DMS153 (cell line): ENCODE measurements at regions not wholly inside any gene's neighbourhood (a gene's known extent, or its start where the extent isn't known, plus 50 kb on each side); places are given as distances from the start of the nearest gene placed in this dataset.
A peak's percentile ranks its signal among the peaks of the same experiment; 100 is the strongest.

Experiments used
- DNase-seq: peaks from one replicate; lab custom pipeline; 2025; lab: John Stamatoyannopoulos, UW

DNA sequence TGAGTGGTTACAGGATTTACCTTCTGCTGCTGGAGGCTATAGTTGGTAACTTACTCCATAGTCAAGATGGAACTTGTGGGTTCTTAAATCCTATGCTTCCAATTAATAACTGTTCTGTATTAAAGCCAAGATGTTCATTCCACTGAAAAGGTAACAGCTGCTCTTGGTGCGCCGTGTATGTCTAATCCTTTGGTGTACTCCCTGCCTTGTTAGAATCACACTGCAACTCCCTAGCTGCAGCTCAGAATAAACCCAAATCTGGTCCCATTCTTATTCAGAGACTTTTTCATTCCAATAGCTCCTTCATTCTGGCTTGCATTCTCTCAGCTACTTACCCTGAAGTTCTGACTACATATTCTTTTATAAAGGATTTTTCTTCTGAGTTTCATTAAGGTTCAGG, 1355.5 kb downstream of the MAT2B start:
- no peak for DNase-seq

DNA sequence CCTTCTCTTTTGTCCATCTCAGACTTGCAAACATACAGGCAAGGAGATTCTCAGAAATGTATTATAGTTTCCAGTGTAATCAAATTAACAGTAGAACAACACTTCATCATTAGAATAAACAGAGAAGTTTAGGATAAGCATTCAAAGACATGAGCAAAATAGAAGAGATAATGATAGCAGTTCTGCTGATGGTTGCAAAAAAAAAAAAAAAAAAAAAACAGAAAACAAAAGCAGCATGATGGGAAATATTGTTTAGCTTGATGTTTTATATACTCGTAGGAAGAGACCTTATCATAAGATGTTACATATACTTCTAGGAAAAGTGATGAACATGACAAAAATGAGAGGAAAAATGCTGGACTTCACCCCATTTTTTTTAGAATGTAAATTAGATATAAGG, 1356.2 kb downstream of the MAT2B start:
- DNase-seq, result no peak

DNA sequence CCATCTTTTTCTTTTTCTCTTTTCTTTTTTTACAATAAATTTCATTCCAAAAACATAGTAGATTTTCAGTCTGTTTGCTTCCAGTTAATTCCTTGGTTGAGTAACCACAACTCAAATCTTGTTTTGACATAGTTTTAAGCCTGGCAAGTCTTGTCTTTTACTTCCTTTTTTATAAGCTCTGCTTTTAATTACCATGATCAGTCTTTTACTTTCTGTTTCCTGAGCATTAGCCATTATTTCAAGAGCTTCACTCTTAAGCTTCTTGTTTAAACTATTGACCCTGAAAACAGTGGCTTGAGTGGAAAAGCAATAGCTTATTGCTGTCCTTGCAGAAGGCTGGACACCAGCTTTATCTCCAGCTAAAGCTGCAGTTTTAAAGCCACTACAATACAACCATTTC, 1363.3 kb downstream of the MAT2B start:
- no peak for DNase-seq

DNA sequence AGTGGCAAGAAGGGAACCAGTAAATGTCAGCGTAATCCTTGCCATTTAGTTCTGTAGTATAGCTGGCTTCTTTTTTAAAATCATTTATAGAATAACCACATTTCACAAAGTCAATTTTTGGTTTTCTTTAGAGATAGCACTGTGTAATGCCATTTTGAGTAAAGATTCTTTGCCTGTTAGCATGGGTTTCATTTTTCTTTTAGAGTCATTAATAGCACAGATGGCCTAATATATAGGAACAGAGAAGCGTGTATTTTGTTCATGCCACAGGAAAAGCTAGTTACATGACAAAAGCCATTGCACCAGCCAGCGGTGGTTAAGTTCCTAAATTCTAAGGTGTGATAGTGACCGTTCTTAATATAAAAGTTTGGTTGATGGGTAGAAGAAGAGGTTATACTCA, 1363.9 kb downstream of the MAT2B start:
- no peak for DNase-seq

DNA sequence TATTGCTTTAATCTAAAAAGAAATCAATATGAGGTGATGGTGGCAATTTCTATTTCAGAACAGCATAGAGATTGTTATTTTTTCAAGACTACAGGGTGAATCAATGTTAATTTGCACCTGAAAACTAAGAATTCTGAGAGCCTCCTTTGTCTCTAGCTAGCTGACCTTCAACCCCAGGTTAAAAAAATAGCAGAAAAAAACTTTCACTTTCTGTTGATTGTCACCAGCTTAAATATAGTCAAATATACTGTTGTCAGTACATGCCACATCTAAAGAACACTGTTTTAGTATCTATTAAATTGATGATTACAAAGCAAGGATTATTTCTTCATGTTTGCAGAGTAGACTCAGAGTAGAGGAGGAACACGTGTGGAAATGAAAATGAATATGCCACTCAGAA, 1371.4 kb downstream of the MAT2B start:
- DNase-seq, result no peak

DNA sequence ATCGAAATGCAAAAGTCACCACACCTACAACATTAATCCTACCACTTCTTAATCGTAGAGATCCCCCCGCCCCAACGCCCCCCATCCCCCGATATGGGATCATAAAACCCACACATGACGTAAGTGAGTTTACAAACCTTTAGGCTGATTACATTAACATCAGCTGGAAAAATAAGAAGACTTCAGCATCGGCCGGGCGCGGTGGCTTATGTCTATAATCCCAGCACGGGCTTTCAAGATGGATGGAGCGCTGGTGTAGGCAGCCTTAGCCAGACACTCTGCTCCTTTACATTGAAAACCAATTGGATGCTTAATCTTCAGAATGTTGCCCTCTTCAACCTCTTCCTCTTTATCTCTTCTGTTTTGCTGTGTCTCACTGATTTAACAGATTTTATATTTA, 1376.0 kb downstream of the MAT2B start:
- DNase-seq, result no peak

DNA sequence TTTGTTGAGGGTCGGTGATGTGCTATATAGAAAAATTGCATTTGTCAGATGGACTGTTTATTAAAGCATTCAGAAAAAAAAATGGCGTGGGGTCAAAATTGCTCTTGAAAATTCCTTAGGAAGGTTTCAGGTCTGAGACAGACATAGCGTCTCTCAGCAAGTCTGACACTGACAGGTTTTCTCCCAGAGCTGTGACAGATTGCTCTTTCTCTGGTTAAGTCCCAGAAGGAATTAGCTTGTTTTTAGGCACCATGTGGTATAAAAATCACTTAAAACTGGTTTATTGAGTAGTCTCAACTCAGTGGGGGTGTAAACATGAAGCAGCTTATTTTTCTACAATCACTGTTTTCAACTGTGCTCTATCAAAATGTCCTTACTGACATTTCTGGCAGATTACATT, 1379.8 kb downstream of the MAT2B start:
- no peak for DNase-seq

DNA sequence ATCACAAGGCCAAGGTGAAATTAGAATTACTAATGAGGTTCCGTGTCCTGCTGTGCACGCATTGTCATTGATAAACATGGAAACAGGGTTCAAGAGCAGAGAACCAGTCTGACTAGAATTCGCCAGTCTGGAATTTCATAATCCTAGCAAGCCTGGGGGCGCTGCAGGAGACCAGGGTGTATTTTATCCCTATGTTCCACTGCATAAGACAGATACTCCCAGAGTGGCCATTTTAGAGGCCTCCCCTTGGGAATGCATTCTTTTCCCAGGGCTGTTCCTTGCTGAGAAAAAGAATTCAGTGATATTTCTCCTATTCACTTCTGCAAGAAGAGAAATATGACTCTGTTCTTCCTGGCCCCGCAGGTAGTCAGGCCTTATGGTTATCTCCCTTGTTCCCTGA, 1387.7 kb downstream of the MAT2B start:
- DNase-seq, result no peak

DNA sequence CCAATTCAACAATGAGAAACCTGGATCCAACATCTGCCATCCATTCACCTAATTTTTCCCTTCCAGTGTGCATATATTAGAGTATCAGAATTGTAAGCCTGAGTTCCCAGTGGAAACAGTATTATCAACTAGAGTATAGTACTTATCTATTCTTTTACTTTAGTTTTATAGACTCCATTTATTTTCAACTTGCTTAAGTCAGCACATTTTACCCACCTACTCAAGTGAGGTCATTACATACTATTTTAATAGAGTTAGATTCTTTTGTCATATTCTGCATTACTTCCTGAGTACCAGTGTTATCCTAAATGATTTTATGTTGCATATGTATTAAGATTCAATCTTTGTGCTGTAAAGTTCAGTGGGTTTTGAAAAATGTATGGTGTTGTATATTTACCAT, 1393.3 kb downstream of the MAT2B start:
- DNase-seq, result no peak

DNA sequence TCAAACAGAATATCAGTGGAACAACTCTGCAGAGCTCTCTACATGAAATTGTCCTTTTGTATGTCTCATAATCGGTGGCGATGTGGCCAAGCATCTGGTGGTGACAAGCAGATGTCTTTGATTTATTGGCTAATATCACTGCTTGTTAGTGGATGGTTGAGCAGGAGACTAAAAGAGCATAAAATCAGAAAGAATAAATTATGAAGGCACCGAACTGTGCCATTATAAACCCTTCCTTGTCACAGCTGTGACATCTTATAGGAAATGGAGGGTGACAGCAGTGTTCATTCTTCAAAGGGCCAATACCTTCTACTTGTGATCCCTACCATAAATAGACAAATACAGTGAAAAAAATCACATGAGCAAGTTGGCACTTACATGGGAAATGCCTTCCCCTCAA, 1404.3 kb downstream of the MAT2B start:
- no peak for DNase-seq

DNA sequence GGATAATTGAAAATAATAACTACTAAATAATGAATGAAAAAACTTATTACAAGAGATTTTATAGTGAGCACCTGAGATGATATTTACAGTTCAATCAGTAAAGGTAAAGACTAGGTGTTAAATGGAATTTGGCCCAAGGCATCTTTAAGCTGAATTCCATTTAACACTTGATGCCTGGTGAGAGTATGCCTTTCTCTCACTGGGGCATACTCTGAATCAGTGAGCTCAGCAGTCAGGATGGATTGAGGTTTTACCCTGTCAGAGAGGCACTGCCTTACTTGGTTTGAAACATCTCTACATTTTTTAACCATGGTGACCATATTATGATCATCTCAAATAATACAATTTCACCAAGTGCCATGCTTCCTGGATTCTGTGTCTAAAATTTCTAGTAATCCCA, 1416.3 kb downstream of the MAT2B start:
- no peak for DNase-seq

DNA sequence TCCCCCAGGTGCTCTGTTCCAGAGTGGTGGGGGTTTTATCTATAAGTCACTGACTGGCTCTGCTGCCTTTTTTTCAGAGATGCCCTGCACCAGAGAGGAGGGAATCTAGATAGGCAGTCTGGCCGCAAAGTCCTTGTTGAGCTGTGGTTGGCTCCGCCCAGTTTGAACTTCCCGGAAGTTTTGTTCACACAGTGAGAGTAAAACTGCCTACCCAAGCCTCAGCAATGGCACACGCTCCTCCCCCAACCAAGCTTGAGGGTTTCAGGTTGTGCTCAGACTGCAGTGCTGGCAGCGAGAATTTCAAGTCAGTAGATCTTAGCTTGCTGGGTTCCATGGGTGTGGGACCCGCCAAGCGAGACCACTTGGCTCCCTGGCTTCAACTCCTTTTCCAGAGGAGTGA, 1428.6 kb downstream of the MAT2B start:
- DNase-seq, result peak; percentile 8

DNA sequence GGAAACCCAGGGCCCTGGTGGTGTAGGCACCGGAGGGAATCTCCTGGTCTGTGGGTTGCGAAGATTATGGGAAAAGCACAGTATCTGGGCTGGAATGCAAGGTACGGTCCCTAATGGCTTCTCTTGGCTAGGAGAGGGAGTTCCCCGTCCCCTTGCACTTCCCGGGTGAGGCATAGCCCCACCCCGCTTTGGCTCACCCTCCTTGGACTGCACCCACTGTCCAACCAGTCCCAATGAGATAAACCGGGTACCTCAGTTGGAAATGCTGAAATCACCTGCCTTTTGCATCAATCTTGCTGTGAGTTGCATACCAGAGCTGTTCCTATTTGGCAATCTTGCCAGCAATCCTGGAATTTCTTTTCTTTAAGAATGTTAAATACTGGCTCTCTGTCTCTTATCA, 1429.1 kb downstream of the MAT2B start:
- DNase-seq, result no peak

DNA sequence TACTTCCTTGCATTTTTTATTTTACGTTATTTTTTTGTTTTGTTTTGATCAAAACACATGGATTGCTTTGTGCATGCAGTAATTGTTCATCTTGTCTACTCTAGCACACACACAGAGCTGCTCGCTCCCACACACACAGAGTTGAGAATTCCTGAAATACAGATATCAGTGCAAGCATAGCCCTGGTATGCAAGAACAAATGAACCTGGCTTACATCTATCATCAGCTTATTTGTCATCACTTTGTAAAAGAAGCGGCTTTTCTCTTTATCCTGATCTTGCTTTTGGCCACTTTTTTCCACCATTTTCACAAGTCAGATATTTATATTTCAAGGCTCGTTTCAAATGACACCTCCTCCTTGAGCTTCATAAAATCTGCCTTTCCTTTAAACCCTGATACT, 1435.7 kb downstream of the MAT2B start:
- no peak for DNase-seq

DNA sequence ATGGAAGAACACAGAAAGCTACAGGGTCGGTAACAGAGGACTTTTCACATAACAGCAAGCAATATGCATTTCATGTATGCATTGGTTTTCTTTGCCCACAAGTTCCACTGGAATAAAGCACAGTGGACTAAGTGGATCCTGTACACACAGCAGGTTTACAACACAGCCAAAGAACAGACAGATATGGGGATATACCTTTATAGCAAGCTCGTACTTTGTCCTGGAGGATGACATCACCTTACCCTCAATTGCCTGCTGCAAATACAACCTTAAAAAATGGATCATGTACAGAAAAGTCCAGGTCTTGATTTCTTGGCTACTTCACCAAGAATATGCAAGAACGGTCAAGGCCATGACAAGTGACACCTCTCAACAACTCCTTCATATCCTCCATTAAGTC, 1445.5 kb downstream of the MAT2B start:
- DNase-seq, result no peak

DNA sequence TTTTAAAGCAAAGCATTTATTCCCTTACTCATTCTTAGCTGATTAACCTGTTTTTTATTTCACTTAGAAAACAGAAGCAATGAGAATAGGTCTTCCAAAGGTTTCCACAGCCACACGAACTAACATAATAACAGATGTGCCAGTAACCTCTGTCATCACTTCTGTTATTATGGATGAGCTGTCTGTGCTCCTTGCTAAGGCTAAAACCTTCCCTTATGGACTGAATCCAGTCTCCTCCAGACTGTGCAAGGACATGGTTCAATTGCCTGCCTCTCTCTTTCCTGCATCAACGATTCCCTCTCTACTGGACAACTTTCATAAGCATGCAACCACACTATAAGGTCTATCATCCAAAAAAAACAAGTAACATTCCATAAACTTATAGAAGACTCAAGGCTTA, 1446.2 kb downstream of the MAT2B start:
- no peak for DNase-seq

DNA sequence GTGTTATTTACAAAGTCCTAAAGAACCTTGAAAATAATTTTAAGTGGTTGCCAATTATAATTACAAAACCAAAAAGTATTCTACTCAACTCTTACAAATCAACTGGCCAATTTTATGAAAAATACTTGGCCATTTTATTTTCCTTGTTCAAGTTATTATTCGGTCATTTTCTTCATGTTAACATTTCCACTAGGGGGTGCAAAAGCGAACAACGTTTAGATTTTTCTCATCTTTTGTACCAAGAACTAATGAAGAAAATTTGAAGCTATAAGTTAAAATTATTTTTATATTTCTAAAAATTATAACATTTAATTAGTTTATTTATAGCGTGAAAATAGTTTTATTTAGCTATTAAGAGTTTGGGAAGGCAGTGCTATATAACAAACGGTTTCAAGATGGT, 1453.3 kb downstream of the MAT2B start:
- DNase-seq, result no peak

DNA sequence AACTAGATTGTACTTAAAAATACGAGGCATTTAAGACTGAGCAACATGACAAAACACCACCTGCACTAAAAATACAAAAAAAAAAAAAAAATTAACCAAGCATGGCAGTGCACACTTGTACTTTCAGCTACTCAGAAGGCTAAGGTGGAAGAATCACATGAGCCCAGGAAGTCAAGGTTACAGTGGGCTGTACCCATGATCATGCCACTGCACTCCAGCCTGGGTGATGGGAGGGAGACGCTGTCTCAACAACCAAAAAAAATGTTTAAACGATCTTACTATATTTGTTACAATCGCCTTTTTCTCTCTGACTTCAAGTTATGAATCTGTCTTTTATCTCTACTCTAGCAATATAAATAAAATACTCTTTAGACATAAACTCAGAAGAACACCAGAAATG, 1454.3 kb downstream of the MAT2B start:
- no peak for DNase-seq

DNA sequence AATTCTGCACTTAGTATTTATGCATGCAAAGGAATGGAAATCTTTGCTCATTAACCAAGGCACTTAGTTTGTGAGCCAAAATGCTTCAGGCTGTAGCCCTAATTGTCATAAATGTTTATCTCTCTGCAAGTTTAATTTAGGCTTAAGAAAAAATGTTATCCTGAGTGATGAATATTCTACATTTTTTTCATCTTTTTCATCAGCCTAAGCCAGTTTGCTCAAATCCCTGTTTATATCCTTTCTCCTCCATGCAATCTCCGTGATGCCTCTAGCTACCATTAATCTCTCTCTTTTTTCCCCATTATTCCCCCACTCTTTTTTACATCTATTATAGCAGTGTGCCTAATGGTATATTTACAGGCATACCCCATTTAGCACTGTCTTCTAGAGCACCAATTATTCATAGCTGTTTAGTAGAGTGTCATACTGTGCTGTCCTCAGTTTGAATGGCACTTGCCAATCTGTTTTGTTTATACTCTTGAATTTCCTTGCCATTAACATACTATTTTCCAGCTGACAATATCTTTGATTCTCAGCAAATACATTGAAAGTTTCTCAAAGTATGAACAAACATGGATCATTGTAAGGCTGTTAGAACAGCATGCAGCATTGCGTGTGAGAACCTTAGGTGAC, 1457.0 kb downstream of the MAT2B start:
- no peak for DNase-seq

DNA sequence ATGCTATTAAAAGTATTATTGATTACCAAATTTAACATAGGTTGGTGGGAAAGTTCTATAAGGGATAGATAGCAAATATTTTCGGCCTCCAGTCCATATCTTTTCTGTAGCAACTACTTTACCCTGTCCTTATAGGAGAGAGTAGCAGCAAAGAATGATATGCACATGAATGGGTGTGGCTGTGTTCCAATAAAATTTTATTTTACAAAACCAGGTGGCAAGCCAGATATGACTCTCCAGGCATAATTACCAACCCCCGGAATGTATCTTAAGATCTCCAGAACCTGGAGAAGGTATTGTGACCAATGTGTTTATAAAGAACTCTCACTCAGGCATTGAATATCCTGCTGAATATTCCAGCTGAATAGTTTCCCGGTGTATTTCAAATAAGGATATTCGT, 1461.2 kb downstream of the MAT2B start:
- DNase-seq, result no peak

DNA sequence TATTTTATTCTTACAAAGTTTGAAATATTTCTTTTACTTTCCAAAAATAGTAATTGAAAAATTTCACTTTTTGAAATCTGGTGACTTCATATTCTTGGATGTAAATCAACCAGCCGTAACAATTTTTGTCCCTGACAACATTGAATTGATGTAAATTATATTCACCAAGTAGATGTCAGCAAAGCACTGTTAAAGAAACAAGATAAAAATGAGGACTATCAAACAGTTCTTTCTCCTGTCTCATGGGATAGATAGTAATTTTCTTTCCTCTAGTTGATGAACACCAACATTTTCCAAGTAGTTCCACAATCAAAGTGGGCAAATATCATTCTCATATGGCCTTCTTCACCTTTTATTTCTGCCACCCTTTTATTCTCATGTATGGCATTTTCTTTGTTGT, 1461.9 kb downstream of the MAT2B start:
- no peak for DNase-seq

DNA sequence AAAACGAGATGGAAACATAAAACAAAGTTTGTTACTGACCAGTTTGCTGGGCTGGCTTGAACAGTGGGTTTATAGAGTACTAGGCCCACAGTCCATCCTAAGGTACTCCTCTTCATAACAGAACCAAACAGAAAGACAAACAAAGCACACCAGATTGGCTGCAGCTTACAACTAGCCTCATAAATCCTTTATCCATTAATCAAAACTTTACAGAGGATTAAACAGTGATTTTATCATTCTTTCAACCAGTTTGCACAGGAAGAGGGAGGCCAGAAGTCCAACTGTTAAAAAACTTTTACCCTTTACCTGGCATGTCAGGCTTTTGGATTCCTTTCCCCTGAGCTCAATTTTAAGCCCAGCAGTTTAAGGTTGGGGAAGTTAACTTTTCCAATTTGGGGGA, 1467.6 kb downstream of the MAT2B start:
- DNase-seq, result no peak

DNA sequence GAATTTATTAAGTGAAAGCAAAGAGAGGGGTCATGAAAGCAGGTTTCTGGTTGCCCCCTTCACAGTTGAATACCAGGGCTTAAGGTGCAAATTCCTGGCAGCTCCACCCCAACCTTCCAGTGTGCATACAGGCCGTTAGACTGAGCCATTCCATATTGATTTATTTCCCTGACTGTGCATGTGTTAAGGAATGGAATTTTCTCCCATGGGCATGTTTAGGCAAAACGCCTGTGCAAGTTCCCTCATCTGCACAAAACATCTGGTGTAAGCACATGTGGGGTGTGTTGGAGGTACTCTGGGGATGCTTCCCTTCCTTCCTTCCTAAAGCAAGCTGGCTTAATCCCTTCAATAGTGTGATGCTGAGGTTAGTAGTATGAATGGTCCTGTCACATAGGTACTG, 1470.6 kb downstream of the MAT2B start:
- no peak for DNase-seq

DNA sequence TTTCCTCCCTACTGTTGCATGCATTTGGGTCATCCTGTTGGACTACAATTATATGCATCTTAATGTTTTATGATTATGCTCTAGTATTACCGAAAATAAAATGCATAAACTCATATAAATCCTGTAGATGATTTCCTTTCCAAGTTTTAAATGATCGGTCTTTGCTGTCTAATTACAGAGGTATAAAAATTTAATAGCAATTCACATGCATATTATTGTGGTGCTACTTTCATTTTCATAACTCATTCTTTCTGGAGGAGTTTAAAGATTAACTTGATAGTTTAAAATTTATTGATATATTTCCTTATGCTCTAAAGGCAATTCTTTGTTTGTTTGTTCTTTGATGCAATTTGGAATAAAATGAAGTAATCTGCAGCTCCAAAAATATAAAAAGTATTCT, 1475.1 kb downstream of the MAT2B start:
- no peak for DNase-seq

DNA sequence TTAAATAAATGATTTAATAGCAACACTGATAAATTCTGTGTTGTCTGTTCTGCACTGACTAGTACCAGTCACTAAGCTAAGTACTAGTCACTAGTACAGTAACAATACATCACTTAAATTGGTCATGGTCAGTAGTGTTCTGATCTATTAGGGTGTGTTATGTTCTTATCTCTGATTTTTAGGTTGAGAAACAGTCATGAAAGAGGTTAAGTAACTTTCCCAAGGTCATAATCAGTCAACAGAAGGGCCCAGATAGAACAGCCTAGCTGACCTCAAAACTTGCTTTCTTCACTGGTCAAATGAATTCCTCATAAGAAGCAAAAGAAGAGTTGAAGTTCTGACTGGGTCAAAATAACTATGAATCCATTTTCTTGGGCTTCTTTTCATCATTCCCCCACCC, 1492.7 kb downstream of the MAT2B start:
- no peak for DNase-seq
